ENCODE measurements at regions not wholly inside any gene's neighbourhood (a gene's known extent, or its start where the extent isn't known, plus 50 kb on each side); places are given as distances from the start of the nearest gene placed in this dataset.
"Not testable (repeated sequence)": the region's sequence is repeated elsewhere in the genome, so short reads cannot be mapped to it uniquely, and the experiment has no call there.

GRCh38 chr9:63450836-63451235 lies 1834.2 kb downstream of the FOXD4L5 start:
- not testable (repeated sequence) for H3K27me3 Mint-ChIP-seq (ENCODE audit: low read depth); H3K4me1 Mint-ChIP-seq; DNase-seq (ENCODE audit: low spot score in 2 of 2, unreplicated experiment in 2 of 2); H3K4me3 Mint-ChIP-seq; H3K27ac Mint-ChIP-seq; H3K36me3 Mint-ChIP-seq; H3K9me3 Mint-ChIP-seq

- H3K27ac Mint-ChIP-seq; H3K4me3 Mint-ChIP-seq; H3K27me3 Mint-ChIP-seq (ENCODE audit: low read depth): not testable (repeated sequence)
These were observed 1859.9 kb downstream of the FOXD4L5 start for GRCh38 chr9:63425123-63425522.

GRCh38 chr9:63390897-63391296 lies 1894.1 kb downstream of the FOXD4L5 start:
- H3K9me3 Mint-ChIP-seq; H3K4me1 Mint-ChIP-seq; DNase-seq (ENCODE audit: low spot score in 2 of 2, unreplicated experiment in 2 of 2); H3K27me3 Mint-ChIP-seq (ENCODE audit: low read depth); H3K27ac Mint-ChIP-seq; H3K36me3 Mint-ChIP-seq; H3K4me3 Mint-ChIP-seq: not testable (repeated sequence)

More at GRCh38 chr9:63425123-63425522, 1859.9 kb downstream of the FOXD4L5 start:
- H3K9me3 Mint-ChIP-seq; DNase-seq (ENCODE audit: low spot score in 2 of 2, unreplicated experiment in 2 of 2); H3K36me3 Mint-ChIP-seq; H3K4me1 Mint-ChIP-seq: not testable (repeated sequence)

GRCh38 chr9:63385479-63385878 lies 1899.5 kb downstream of the FOXD4L5 start:
- H3K4me1 Mint-ChIP-seq, result not testable (repeated sequence)

GRCh38 chr9:63379864-63380263 lies 1905.1 kb downstream of the FOXD4L5 start:
- DNase-seq (ENCODE audit: low spot score in 2 of 2, unreplicated experiment in 2 of 2), result not testable (repeated sequence)

More at GRCh38 chr9:63385479-63385878, 1899.5 kb downstream of the FOXD4L5 start:
- not testable (repeated sequence) for H3K9me3 Mint-ChIP-seq; H3K27me3 Mint-ChIP-seq (ENCODE audit: low read depth); H3K36me3 Mint-ChIP-seq
- peak overlapping the region; percentile 77 for H3K4me3 Mint-ChIP-seq
- H3K27ac Mint-ChIP-seq, result peak overlapping the region; percentile 75
- DNase-seq (ENCODE audit: low spot score in 2 of 2, unreplicated experiment in 2 of 2), result peak in 1 of 2 experiments; percentile 38

GRCh38 chr9:63354219-63354618 lies 1930.8 kb downstream of the FOXD4L5 start:
- H3K4me1 Mint-ChIP-seq; H3K27ac Mint-ChIP-seq; DNase-seq (ENCODE audit: low spot score in 2 of 2, unreplicated experiment in 2 of 2); H3K4me3 Mint-ChIP-seq; H3K27me3 Mint-ChIP-seq (ENCODE audit: low read depth); H3K36me3 Mint-ChIP-seq; H3K9me3 Mint-ChIP-seq: not testable (repeated sequence)

More at GRCh38 chr9:63379864-63380263, 1905.1 kb downstream of the FOXD4L5 start:
- H3K4me3 Mint-ChIP-seq; H3K36me3 Mint-ChIP-seq; H3K27me3 Mint-ChIP-seq (ENCODE audit: low read depth); H3K4me1 Mint-ChIP-seq; H3K9me3 Mint-ChIP-seq; H3K27ac Mint-ChIP-seq: not testable (repeated sequence)

GRCh38 chr9:63347347-63347746 lies 1937.7 kb downstream of the FOXD4L5 start:
- H3K4me1 Mint-ChIP-seq; H3K27me3 Mint-ChIP-seq (ENCODE audit: low read depth); H3K4me3 Mint-ChIP-seq; H3K27ac Mint-ChIP-seq; DNase-seq (ENCODE audit: low spot score in 2 of 2, unreplicated experiment in 2 of 2); H3K36me3 Mint-ChIP-seq; H3K9me3 Mint-ChIP-seq: not testable (repeated sequence)

GRCh38 chr9:63346310-63347048 lies 1938.5 kb downstream of the FOXD4L5 start:
- H3K27ac Mint-ChIP-seq, H3K36me3 Mint-ChIP-seq: not testable (repeated sequence)

GRCh38 chr9:63344408-63344807 lies 1940.6 kb downstream of the FOXD4L5 start:
- H3K9me3 Mint-ChIP-seq; H3K27me3 Mint-ChIP-seq (ENCODE audit: low read depth); H3K4me1 Mint-ChIP-seq; DNase-seq (ENCODE audit: low spot score in 2 of 2, unreplicated experiment in 2 of 2); H3K36me3 Mint-ChIP-seq; H3K4me3 Mint-ChIP-seq; H3K27ac Mint-ChIP-seq: not testable (repeated sequence)

More at GRCh38 chr9:63346310-63347048, 1938.5 kb downstream of the FOXD4L5 start:
- not testable (repeated sequence) for H3K4me1 Mint-ChIP-seq; DNase-seq (ENCODE audit: low spot score in 2 of 2, unreplicated experiment in 2 of 2); H3K27me3 Mint-ChIP-seq (ENCODE audit: low read depth); H3K4me3 Mint-ChIP-seq; H3K9me3 Mint-ChIP-seq

- not testable (repeated sequence) for H3K36me3 Mint-ChIP-seq; H3K4me3 Mint-ChIP-seq; DNase-seq (ENCODE audit: low spot score in 2 of 2, unreplicated experiment in 2 of 2); H3K9me3 Mint-ChIP-seq; H3K27ac Mint-ChIP-seq; H3K4me1 Mint-ChIP-seq; H3K27me3 Mint-ChIP-seq (ENCODE audit: low read depth)
These were observed 1942.5 kb downstream of the FOXD4L5 start for GRCh38 chr9:63342528-63342927.

- not testable (repeated sequence) for H3K4me1 Mint-ChIP-seq; H3K27me3 Mint-ChIP-seq (ENCODE audit: low read depth); DNase-seq (ENCODE audit: low spot score in 2 of 2, unreplicated experiment in 2 of 2); H3K36me3 Mint-ChIP-seq; H3K9me3 Mint-ChIP-seq; H3K4me3 Mint-ChIP-seq; H3K27ac Mint-ChIP-seq
These were observed 1947.0 kb downstream of the FOXD4L5 start for GRCh38 chr9:63337899-63338604.

GRCh38 chr9:63335286-63335685 lies 1949.7 kb downstream of the FOXD4L5 start:
- not testable (repeated sequence) for H3K4me3 Mint-ChIP-seq; DNase-seq (ENCODE audit: low spot score in 2 of 2, unreplicated experiment in 2 of 2); H3K4me1 Mint-ChIP-seq; H3K36me3 Mint-ChIP-seq; H3K9me3 Mint-ChIP-seq; H3K27me3 Mint-ChIP-seq (ENCODE audit: low read depth); H3K27ac Mint-ChIP-seq

- H3K27ac Mint-ChIP-seq; DNase-seq (ENCODE audit: low spot score in 2 of 2, unreplicated experiment in 2 of 2); H3K27me3 Mint-ChIP-seq (ENCODE audit: low read depth); H3K36me3 Mint-ChIP-seq; H3K4me1 Mint-ChIP-seq; H3K4me3 Mint-ChIP-seq; H3K9me3 Mint-ChIP-seq: not testable (repeated sequence)
These were observed 1950.8 kb downstream of the FOXD4L5 start for GRCh38 chr9:63334187-63334586.

- not testable (repeated sequence) for H3K4me3 Mint-ChIP-seq; DNase-seq (ENCODE audit: low spot score in 2 of 2, unreplicated experiment in 2 of 2); H3K27ac Mint-ChIP-seq; H3K9me3 Mint-ChIP-seq; H3K36me3 Mint-ChIP-seq; H3K27me3 Mint-ChIP-seq (ENCODE audit: low read depth); H3K4me1 Mint-ChIP-seq
These were observed 1951.9 kb downstream of the FOXD4L5 start for GRCh38 chr9:63333083-63333482.

Measured in mesothelial cell of epicardium (in vitro differentiated cells).